GM18861 (cell line): ENCODE measurements at regions not wholly inside any gene's neighbourhood (a gene's known extent, or its start where the extent isn't known, plus 50 kb on each side); places are given as distances from the start of the nearest gene placed in this dataset.
"Not testable (repeated sequence)": the region's sequence is repeated elsewhere in the genome, so short reads cannot be mapped to it uniquely, and the experiment has no call there.

Experiments
- ATAC-seq: cut with Tn5 transposase; IDR thresholded peaks from one replicate; pipeline ENCODE4 v1.9.1; 2021; ENCODE audit not compliant: unreplicated experiment

GRCh38 chr14:22390824-22391461 is 198.1 kb downstream of the DAD1 start:
- ATAC-seq = peak; percentile 49

DNA sequence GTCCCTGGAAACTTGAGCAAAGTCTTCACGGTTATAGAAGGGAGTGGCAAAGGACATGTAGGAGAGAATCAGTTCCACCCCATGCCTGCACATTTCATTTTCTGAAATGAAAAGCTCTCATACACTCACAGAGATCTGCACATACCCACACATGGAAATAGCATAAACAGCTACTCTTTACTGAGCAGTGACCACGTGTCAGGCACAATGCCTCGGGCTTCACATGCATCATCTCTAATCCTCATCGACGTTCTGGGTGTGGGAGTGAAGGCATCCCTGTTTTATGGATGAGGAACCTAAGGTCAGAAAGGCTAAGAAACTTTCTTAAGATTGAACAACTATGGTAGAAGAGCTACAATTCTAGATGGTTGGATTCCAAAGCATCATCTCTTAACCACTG is 198.8 kb downstream of the DAD1 start:
- no peak for ATAC-seq

- ATAC-seq = no peak
Observed at GRCh38 chr14:22388669-22389595, 200.1 kb downstream of the DAD1 start.

DNA sequence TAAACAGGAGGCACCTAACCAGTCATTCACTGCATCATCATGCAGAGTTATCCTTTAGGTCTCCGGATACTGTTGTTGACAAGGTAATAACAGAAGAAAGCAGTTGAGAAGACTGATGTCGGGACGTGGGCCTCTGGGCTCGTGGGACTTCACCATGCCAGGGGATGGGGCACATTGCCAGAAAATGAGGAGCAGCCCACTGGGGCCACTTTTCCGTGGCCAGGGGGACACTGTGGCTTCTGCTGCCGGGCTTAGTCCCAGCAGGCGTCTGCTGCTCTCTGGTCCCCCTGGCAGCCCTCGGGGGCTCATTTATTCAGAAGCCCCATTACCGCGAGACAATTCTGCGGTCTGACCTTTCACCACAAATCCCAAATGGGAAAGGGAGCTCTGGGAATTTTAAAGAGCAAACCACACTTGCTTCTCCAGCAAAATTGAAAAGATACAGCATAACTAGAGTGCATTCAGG is 201.2 kb downstream of the DAD1 start:
- ATAC-seq = no peak

DNA sequence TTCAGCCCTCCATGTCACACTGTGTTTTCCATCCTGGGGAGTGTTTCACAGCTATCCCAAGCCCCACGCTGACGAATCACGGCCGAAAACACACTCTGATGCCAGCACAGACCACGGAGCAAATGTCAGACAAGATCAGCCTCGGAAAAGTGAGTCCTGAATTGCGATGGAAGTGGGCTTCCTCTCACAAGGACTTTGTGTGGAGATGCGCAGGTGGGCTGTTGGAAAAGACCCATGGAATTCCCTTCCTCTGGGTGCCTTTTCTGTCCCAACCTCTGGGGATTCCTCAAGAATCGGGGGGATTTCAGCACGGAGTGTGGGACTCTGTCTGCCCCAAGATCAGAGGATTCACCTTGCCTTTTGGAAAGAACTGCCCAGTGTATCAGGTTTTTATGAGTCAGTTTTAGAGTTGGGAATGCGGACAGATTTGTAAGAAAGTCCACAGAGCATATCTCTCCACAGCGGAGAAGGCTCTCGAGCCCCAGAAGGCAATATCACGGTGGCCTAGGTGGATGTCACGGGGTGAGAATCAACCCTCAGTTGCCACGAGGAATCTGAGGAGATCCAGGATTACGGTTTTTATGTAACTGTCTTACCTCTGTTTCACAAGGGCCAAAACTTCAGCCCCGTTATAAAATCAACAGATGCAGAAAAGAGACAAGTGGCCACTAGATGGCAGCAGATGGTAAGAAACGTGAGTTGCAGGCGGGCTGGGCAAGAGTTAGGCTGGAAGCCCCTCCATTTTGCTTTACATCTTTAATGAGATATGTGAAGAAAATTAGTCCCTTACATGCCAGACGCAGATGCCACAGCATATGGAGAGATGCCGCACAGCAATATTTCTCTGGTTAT is 201.9 kb downstream of the DAD1 start:
- no peak for ATAC-seq

DNA sequence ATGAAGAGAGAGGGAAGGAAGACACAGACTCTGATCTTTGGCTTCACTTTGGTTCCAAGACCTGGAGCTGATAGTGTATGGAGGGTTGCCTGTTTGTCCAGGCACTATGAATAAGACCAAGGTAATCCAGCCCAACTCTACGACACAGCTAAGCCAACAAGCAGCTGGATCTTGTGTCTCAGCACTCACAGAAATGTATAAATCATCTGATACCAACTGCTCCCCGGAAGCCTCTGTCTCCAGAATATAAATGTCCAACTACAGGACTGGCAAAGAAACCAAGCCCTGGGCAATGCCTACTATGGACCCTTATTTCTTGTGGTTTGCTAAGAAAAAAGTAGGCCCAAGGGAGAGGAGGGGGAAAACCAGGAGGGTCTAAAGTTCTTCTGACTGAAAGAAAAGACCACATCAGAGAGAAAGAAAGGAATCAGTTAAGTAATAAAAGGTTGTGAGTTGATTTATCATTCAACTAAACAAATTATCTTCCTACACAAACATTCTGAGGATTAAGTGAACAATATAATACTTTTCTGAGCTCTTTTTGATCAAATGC is 204.0 kb downstream of the DAD1 start:
- ATAC-seq = no peak

DNA sequence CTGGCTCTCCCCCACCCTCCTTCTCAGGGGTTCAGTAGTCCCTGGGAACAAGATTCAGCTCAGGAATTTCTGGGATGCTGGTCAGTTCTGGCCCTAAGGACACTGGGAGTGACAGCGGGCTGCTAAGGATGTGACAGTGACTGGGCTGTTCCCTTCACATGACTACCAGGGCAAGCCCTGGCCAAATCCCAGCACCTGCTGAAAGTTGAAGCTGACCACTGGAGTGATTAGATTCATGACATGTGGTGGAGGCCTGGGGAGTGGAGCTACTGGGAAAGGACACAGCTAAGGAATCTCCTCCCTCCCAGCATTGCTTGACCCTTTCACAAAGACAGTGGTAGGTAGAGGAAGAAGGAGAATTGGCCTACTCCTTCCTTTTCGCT is 204.9 kb downstream of the DAD1 start:
- ATAC-seq = peak; percentile 7

GRCh38 chr14:22383515-22384166 is 205.4 kb downstream of the DAD1 start:
- peak; percentile 39 for ATAC-seq

GRCh38 chr14:22382955-22383354 is 206.1 kb downstream of the DAD1 start:
- no peak for ATAC-seq

- no peak for ATAC-seq
Observed at GRCh38 chr14:22382395-22382794, 206.6 kb downstream of the DAD1 start.

DNA sequence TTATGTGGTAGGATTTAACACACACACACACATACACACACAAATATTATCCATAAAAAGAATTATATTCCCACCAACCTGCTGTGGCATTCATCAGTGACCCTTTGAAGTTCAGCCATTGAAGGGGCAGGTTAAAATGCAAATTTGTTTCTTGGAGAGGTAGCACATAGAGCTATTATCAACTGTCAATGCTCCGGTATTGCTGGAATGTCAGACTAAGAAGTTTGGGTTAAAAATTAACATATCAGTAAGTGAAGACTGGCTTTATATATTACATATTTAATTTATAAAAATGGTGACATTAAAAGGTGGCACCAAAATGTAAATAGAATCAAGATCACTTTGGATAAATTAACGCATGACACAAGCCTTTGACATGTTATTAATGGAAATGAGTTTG is 207.3 kb downstream of the DAD1 start:
- ATAC-seq = no peak

GRCh38 chr14:22381408-22381760 is 207.6 kb downstream of the DAD1 start:
- ATAC-seq = no peak

DNA sequence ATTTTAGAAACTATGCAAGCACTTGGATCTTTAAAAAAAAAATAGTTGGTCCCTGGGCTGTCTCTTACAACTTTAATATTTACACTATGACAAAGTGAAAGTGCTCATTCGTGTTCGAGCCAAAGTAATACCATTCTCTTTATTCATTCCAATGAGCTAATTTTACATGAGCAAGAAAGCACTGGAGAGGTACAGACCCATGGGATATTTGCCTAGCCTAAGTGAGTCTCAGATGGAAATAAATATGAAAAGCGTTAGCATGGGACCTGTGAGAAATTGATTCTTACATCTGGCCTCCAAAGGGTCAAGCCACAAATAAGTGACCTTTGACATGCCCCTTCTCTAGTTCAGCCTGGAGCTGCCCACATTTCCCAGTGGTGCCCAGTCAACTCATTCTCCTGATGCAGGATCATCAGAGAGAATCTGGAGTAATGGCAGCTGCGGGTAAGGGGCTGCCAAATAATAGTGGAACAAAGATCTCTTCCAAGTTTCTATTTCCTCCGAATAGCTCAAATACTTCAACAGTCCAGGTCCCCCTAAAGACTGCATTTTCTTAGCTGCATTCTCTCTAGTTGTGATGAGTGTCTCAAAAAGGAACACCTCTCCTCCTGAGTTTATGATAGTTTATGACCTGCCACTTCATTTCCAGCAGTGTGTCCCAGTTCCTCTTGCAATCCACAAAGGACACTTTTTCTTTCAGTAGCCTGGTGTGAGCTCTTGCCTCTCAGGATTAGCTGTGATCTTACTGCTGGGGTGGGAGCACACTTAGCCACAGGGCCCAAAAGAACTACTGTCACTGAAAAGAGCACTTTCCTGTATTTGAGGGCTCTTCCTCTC is 208.2 kb downstream of the DAD1 start:
- no peak for ATAC-seq

DNA sequence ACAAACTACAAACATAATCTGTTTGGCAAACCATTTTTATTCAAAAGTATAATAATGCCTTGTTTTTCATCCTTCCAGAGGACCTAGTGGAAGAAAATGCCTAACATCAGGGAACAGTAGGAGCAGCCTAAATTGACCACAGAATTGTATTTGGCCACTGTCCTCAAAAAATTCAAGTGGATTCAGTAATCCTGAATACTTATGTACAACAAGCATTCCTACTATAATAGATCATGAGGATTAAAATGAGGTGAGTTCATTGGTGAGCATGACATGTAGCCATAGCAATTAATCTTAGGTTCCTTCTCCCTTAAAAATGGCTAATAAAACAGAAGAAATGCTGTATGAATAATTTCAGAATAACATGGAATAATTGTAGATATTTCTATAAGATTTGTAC is 209.3 kb downstream of the DAD1 start:
- ATAC-seq = no peak

GRCh38 chr14:22378181-22378580 is 210.8 kb downstream of the DAD1 start:
- no peak for ATAC-seq

DNA sequence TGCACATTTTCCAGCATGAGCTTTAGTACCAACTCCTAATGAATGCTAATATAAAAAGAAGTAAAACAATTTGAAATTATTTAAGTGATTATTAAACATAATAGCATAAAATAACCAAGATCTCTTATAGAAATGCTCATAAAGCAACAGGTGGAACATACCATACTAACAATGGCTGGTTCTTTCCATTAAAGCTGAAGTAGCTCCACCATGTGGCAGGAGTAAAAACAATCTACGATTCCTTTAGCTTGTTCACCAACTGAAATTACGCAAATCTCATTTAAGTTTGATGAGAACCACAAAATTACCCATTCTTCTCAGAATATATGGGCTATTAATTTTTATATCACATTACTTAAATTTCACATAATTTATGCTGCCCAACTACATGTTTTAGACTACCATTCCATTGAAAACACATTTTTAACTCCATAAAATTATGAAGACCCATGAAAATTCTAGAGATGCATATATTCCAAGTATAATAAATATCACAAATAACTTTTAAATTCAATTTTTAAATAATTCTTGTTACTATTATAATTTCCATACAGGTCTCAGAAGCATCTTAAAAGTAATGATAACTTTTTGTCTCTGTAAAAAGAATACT is 213.6 kb downstream of the DAD1 start:
- ATAC-seq = no peak

DNA sequence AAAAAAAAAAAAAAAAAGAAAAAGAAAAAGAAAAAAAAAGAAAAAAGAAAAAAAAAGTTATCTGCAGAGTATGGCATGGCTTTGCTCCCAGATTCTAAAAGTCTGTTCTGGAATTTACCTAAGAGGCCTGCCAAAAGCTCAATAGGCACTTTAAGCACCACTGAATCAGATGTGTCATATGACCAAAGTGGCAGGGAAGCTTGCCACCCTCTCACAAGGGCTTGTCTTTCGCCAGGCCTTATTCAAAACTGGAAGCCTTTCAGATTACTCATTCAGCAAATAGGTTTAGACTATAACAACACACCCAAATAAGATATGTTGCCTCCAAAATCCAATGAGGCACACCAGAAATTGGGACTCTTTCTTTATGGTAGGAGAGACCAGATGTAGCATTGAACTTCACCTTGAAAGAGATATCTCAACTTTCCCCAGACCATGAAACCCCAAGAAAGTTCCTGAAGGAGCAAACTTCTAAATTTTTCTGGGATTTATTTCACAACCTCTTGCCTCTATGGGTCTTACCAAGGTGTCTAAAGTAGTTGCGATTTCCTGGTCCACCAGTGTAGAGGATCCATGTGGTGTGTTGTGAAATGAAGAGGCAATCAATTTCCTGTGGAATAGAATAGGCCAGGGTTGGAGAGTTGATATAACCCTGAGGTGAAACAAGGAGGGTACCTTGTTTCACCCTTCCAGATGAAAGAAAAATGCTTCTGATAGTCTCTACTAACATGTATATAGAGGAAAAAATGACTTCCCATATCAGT is 218.8 kb downstream of the DAD1 start:
- no peak for ATAC-seq

DNA sequence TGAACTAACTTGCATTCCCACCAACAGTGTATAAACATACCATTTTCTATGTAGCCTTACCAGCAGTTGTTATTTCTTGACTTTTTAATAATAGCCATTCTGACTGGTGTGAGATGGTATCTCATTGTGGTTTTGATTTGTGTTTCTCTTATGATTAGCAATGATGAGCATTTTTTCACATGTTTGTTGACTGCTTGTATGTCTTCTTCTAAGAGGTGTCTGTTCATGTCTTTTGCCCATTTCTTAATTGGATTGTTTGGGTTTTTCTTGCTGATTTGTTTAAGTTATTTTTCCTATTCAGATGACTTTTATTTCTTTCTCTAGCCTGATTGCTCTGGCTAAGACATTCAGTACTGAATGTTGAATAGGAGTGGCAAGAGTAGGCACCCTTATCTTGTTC is 230.3 kb downstream of the DAD1 start:
- no peak for ATAC-seq

DNA sequence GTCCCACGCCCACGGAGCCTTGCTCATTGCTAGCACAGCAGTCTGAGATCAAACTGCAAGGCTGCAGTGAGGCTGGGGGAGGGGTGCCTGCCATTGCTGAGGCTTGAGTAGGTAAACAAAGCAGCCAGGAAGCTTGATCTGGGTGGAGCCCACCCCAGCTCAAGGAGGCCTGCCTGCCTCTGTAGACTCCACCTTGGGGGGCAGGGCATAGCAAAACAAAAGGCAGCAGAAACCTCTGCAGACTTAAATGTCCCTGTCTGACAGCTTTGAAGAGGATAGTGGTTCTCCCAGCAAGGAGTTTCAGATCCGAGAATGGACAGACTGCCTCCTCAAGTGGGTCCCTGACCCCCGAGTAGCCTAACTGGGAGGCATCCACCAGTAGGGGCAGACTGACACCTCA is 239.7 kb downstream of the DAD1 start:
- not testable (repeated sequence) for ATAC-seq
